Fibroblast of the aortic adventitia (primary cell): ENCODE measurements at regions not wholly inside any gene's neighbourhood (a gene's known extent, or its start where the extent isn't known, plus 50 kb on each side); places are given as distances from the start of the nearest gene placed in this dataset.

Source experiments
- DNase-seq: peaks from one replicate; pipeline ENCODE4 v3.0.0-alpha.2; 2010; ENCODE audit warnings: low read depth
- H3K4me3 ChIP-seq: 2 replicates; pipeline ENCODE4 v1.5.1; 2011; ENCODE audit warnings: low read depth, mild to moderate bottlenecking, control low read depth, low read length, moderate library complexity
- TF ChIP-seq, protein P1 (sequence below): IDR thresholded peaks from 2 replicates; pipeline ENCODE4 v1.5.1; 2011; ENCODE audit warnings: mild to moderate bottlenecking, low read length, control low read depth, inconsistent platforms; ENCODE audit not compliant: insufficient read depth

GRCh38 chr6:138011413-138011812, 95.8 kb downstream of the PERP start:
- no peak overlapping the region for H3K4me3 ChIP-seq
- TF ChIP-seq, protein P1, sequence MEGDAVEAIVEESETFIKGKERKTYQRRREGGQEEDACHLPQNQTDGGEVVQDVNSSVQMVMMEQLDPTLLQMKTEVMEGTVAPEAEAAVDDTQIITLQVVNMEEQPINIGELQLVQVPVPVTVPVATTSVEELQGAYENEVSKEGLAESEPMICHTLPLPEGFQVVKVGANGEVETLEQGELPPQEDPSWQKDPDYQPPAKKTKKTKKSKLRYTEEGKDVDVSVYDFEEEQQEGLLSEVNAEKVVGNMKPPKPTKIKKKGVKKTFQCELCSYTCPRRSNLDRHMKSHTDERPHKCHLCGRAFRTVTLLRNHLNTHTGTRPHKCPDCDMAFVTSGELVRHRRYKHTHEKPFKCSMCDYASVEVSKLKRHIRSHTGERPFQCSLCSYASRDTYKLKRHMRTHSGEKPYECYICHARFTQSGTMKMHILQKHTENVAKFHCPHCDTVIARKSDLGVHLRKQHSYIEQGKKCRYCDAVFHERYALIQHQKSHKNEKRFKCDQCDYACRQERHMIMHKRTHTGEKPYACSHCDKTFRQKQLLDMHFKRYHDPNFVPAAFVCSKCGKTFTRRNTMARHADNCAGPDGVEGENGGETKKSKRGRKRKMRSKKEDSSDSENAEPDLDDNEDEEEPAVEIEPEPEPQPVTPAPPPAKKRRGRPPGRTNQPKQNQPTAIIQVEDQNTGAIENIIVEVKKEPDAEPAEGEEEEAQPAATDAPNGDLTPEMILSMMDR = no peak
- DNase-seq = no peak

GRCh38 chr6:138012682-138013081, 94.5 kb downstream of the PERP start:
- TF ChIP-seq, protein P1 = no peak
- no peak for DNase-seq
- no peak overlapping the region for H3K4me3 ChIP-seq

DNA sequence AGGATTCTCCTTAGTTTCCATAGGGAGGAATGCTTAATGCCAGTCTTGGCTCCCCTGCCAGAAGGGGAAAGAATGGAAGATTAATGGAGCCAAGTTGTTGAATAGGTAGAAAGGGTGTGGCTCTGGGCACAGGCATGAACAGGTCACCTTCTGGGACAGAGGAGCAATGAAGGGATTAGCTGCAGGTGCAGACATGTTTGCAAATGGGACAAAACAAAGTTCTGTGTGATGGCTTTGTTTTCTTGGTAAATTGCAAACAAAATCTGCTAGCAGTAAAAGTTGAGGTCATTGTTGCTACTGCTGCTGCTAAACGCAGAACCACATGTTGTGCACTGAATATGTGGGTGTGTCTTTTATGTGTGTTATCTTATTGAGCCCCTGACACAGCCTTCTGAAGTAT, 93.3 kb downstream of the PERP start:
- TF ChIP-seq, protein P1 = no peak
- no peak for DNase-seq
- no peak overlapping the region for H3K4me3 ChIP-seq

DNA sequence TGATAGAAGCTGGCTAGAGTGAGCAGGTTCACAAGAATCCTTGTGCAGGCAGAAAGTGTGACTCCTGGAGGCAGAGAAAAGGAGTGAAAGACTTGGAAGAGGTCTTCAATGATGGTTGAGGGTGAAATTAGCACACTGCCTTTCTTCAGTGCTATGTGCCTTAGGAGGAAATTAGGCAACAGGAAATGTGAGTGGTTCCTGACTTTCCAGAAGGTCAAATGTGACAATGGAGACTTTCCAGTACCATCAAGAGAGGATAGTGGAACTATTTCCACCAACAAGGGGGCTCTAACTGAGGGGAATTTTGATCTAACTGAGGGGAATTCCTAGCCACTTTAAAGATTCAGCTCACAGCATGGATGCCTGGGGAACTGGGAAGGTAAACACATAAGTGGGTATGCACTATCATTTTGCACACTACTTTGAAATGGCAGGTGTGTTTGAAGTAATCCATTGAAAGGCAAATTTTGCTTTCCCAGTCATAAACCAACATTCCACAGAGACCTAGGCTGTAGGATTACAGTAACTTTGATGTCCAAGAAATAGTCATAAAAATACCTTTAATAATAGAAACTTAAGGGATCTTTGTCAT, 90.0 kb downstream of the PERP start:
- no peak overlapping the region for H3K4me3 ChIP-seq
- TF ChIP-seq, protein P1 = no peak
- DNase-seq = no peak

- no peak for DNase-seq
- TF ChIP-seq, protein P1 = no peak
- H3K4me3 ChIP-seq = no peak overlapping the region
Measured at GRCh38 chr6:138018297-138018696, 88.9 kb downstream of the PERP start.

- DNase-seq = no peak
- H3K4me3 ChIP-seq = no peak overlapping the region
- TF ChIP-seq, protein P1 = no peak
Measured at GRCh38 chr6:138025528-138025978, 81.7 kb downstream of the PERP start.

DNA sequence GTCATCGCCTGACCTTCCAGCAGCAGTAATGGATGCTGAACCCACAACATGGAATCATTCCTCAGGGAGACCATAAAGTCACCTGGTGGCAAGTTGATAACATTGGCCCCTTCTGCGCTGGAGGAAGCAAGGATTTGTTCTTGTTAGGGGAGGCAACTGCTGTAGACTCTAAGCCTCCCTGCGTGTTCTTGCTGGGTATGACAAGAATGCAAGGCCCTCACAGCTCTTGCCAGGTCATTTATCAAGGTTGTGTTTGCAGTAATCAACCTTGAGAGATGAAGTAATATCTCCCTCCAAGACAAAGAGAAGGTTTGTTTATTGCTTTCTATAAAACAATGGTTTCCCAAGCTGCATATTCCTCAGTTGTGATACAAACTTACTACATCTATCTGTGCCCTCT, 80.9 kb downstream of the PERP start:
- DNase-seq = no peak
- H3K4me3 ChIP-seq = no peak overlapping the region
- TF ChIP-seq, protein P1 = no peak
